ENCODE measurements at regions not wholly inside any gene's neighbourhood (a gene's known extent, or its start where the extent isn't known, plus 50 kb on each side); places are given as distances from the start of the nearest gene placed in this dataset.
"Not testable (repeated sequence)": the region's sequence is repeated elsewhere in the genome, so short reads cannot be mapped to it uniquely, and the experiment has no call there.

DNA sequence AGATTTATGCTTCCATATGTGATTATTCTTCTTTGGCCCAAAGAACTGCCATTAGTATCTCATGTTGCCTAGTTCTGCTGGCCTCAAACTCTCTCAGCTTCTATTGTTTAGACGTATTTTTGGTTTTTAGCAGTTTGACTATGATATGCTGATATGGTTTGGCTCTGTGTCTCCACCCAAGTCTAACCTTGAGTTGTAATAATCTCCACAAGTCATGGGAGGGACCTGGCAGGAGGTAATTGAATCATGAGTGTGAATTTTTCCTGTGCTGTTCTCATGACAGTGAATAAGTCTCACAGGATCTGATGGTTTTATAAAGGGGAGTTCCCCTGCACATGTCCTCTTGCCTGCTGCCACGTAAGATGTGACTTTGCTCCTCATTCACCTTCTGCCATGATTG is 96.7 kb upstream of the ARG1 start:
- no peak for DNase-seq (ENCODE audit: low read depth, low spot score)
- H3K9ac ChIP-seq (ENCODE audit: insufficient read length) = no peak overlapping the region
- H3K4me3 ChIP-seq = no peak overlapping the region
- H3K27ac ChIP-seq = no peak overlapping the region
- H3K9me3 ChIP-seq (ENCODE audit: low read depth, low read length) = no peaks in the 10 kb centered on the region
- TF ChIP-seq POLR2AphosphoS5 (IDR thresholded peaks at IDR 0.05; ENCODE audit: borderline replicate concordance, low read depth, low read length) = no peak
- no peak for TF ChIP-seq EZH2 (IDR thresholded peaks at IDR 0.05)
- no peak for TF ChIP-seq FOXP2 (optimal IDR thresholded peaks at IDR 0.05; ENCODE audit: control extremely low read depth, extremely low read length, insufficient read depth)
- no peaks in the 10 kb centered on the region for H3K36me3 ChIP-seq (ENCODE audit: insufficient read depth, low read length)

DNA sequence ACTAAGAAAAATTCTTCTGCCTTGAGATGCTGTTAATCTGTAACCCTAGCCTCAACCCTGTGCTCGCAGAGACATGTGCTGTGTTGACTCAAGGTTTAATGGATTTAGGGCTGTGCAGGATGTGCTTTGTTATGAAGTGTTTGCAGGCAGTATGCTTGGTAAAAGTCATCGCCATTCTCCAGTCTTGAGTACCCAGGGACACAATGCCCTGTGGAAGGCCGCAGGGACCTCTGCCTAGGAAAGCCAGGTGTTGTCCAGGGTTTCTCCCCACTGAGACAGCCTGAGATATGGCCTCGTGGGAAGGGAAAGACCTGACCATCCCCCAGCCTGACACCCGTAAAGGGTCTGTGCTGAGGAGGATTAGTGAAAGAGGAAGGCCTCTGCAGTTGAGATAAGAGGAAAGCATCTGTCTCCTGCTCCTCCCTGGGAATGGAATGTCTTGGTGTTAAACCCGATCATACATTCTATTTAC is 94.2 kb upstream of the ARG1 start:
- DNase-seq (ENCODE audit: low read depth, low spot score); H3K36me3 ChIP-seq (ENCODE audit: insufficient read depth, low read length); H3K27ac ChIP-seq; H3K9ac ChIP-seq (ENCODE audit: insufficient read length); H3K4me3 ChIP-seq; H3K9me3 ChIP-seq (ENCODE audit: low read depth, low read length): not testable (repeated sequence)

GRCh38 chr6:131486608-131487007 is 86.4 kb upstream of the ARG1 start:
- Histone ChIP-seq H3K9ac (ENCODE audit: insufficient read length) (no peak overlapping the region), H3K36me3 (ENCODE audit: insufficient read depth, low read length) (no peaks in the 10 kb centered on the region), H3K27ac (no peak overlapping the region), H3K9me3 (ENCODE audit: low read depth, low read length) (no peaks in the 10 kb centered on the region), H3K4me3 (no peak overlapping the region)
- TF ChIP-seq FOXP2 (optimal IDR thresholded peaks at IDR 0.05; ENCODE audit: control extremely low read depth, extremely low read length, insufficient read depth) (no peak), POLR2AphosphoS5 (IDR thresholded peaks at IDR 0.05; ENCODE audit: borderline replicate concordance, low read depth, low read length) (no peak), EZH2 (IDR thresholded peaks at IDR 0.05) (no peak)
- no peak for DNase-seq (ENCODE audit: low read depth, low spot score)

DNA sequence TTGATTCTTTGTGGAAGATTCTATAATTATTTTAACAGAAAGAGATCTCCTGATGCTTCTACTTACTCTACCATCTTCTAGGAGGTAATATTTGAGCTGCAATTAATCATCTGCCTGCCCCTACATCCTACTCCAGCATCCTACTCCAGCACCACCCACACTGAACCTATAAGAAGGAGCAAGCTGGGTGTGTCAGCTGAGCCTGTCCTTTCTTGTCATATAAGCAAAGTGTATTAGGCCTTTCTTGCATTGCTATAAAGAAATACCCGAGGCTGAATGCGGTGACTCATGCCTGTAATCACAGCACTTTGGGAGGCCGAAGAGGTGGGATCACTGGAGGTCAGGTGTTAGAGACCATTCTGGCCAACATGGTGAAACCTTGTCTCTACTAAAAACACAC is 84.2 kb upstream of the ARG1 start:
- DNase-seq (ENCODE audit: low read depth, low spot score) = no peak
- Histone ChIP-seq H3K4me3 (no peak overlapping the region), H3K9ac (ENCODE audit: insufficient read length) (no peak overlapping the region), H3K36me3 (ENCODE audit: insufficient read depth, low read length) (no peaks in the 10 kb centered on the region), H3K9me3 (ENCODE audit: low read depth, low read length) (no peaks in the 10 kb centered on the region), H3K27ac (no peak overlapping the region)
- TF ChIP-seq POLR2AphosphoS5 (IDR thresholded peaks at IDR 0.05; ENCODE audit: borderline replicate concordance, low read depth, low read length) = no peak
- TF ChIP-seq FOXP2 (optimal IDR thresholded peaks at IDR 0.05; ENCODE audit: control extremely low read depth, extremely low read length, insufficient read depth) = no peak
- TF ChIP-seq EZH2 (IDR thresholded peaks at IDR 0.05) = no peak

- Histone ChIP-seq H3K9ac (ENCODE audit: insufficient read length) (no peak overlapping the region), H3K4me3 (no peak overlapping the region), H3K9me3 (ENCODE audit: low read depth, low read length) (no peaks in the 10 kb centered on the region), H3K36me3 (ENCODE audit: insufficient read depth, low read length) (no peaks in the 10 kb centered on the region), H3K27ac (no peak overlapping the region)
- TF ChIP-seq EZH2 (IDR thresholded peaks at IDR 0.05) = no peak
- TF ChIP-seq POLR2AphosphoS5 (IDR thresholded peaks at IDR 0.05; ENCODE audit: borderline replicate concordance, low read depth, low read length) = no peak
- TF ChIP-seq FOXP2 (optimal IDR thresholded peaks at IDR 0.05; ENCODE audit: control extremely low read depth, extremely low read length, insufficient read depth) = no peak
- no peak for DNase-seq (ENCODE audit: low read depth, low spot score)
These were observed 82.6 kb upstream of the ARG1 start for GRCh38 chr6:131490441-131490840.

DNA sequence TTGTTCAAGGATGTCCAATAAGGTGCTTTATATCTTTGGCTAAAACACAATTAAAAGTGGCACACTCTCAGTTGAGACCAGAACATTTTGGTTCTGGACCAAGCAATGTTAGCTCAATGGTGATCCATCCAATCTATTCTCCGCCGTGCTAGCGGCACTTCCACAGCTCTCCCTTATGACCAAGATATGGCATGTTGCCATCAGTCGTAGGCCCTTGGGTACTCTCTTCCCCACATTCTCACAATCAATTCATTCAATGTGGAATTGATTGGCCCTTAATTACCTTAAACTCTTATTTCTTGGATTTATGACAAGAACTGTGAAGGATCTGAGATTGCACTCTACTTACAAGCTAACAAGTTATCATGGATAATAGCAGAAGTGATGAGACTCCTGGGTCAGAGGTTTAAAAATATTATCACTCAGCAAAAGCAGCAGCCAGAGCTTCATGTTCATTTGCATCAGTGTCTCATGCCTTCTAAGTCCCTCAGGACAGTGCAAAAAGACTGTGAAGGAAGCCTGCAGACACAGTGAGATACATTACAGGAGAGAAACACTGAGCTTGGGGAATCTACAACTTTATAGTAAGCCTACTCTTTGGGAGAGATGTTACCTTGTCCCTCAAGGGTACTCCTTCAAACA is 80.0 kb upstream of the ARG1 start:
- Histone ChIP-seq H3K9ac (ENCODE audit: insufficient read length) (no peak overlapping the region), H3K9me3 (ENCODE audit: low read depth, low read length) (no peaks in the 10 kb centered on the region), H3K4me3 (no peak overlapping the region), H3K36me3 (ENCODE audit: insufficient read depth, low read length) (no peaks in the 10 kb centered on the region), H3K27ac (no peak overlapping the region)
- TF ChIP-seq FOXP2 (optimal IDR thresholded peaks at IDR 0.05; ENCODE audit: control extremely low read depth, extremely low read length, insufficient read depth) = no peak
- TF ChIP-seq EZH2 (IDR thresholded peaks at IDR 0.05) = no peak
- TF ChIP-seq POLR2AphosphoS5 (IDR thresholded peaks at IDR 0.05; ENCODE audit: borderline replicate concordance, low read depth, low read length) = no peak
- no peak for DNase-seq (ENCODE audit: low read depth, low spot score)

DNA sequence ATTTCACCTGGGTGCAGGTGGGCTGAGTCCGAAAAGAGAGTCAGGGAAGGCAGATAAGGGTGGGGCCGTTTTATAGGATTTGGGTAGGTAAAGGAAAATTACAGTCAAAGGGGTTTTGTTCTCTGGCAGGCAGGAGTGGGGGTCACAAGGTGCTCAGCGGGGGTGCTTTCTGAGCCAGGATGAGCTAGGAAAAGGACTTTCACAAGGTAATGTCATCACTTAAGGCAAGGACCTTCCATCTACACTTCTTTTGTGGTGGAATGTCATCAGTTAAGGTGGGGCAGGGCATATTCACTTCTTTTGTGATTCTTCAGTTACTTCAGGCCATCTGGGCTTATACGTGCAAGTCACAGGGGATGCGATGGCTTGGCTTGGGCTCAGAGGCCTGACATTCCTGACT is 68.6 kb upstream of the ARG1 start:
- DNase-seq (ENCODE audit: low read depth, low spot score); H3K9ac ChIP-seq (ENCODE audit: insufficient read length); H3K36me3 ChIP-seq (ENCODE audit: insufficient read depth, low read length); H3K9me3 ChIP-seq (ENCODE audit: low read depth, low read length); H3K4me3 ChIP-seq; H3K27ac ChIP-seq: not testable (repeated sequence)

DNA sequence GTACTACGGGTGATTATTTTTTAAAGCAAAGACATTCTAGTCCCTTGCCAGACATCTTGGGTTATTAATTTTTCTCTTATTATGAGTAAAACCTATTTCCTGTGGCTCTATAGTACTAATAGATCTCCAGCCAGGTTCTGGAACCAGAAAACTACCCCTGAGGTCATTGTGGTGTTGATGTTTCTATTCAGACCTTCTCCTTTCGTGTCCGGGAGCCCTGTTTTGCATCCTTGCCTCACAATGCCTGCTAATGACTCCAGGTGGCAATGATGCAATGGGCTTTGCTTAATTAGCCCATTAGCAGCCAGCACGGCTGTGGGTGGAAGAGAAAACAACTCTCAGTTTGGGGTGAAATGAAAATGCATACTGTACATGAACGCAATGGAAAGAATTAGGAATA is 62.9 kb upstream of the ARG1 start:
- peak overlapping the region; percentile 61; the same call in 1 of the 2 replicates for H3K27ac ChIP-seq
- TF ChIP-seq POLR2AphosphoS5 (IDR thresholded peaks at IDR 0.05; ENCODE audit: borderline replicate concordance, low read depth, low read length) (no peak), EZH2 (IDR thresholded peaks at IDR 0.05) (no peak), FOXP2 (optimal IDR thresholded peaks at IDR 0.05; ENCODE audit: control extremely low read depth, extremely low read length, insufficient read depth) (no peak)
- no peak overlapping the region for H3K4me3 ChIP-seq

DNA sequence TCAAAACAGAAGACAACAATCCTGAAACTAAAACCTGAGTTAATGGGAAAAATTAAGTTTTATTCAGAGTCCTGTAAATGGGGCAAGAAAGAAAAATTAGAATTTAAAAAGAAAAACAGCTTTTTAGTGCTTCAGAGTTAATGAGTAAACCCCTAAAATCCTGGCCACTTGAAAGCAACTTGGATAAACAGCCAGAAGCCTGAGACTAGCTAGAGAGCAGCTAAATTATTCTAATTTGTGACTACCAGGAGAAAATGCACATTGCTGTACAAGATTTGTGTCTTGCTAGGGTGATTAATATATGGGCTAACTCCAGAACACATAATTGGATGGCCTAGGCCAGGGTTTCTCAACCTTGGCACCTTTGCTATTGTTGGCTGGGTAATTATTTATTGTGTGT is 62.4 kb upstream of the ARG1 start:
- Histone ChIP-seq H3K9me3 (ENCODE audit: low read depth, low read length) (no peaks in the 10 kb centered on the region), H3K27ac (peak overlapping the region; percentile 61; the same call in 1 of the 2 replicates), H3K4me3 (no peak overlapping the region), H3K36me3 (ENCODE audit: insufficient read depth, low read length) (no peaks in the 10 kb centered on the region), H3K9ac (ENCODE audit: insufficient read length) (no peak overlapping the region)
- no peak for DNase-seq (ENCODE audit: low read depth, low spot score)
- TF ChIP-seq EZH2 (IDR thresholded peaks at IDR 0.05) = no peak
- no peak for TF ChIP-seq POLR2AphosphoS5 (IDR thresholded peaks at IDR 0.05; ENCODE audit: borderline replicate concordance, low read depth, low read length)
- TF ChIP-seq FOXP2 (optimal IDR thresholded peaks at IDR 0.05; ENCODE audit: control extremely low read depth, extremely low read length, insufficient read depth) = no peak

More for the DNA sequence above, 62.9 kb upstream of the ARG1 start:
- Histone ChIP-seq H3K9ac (ENCODE audit: insufficient read length) (no peak overlapping the region), H3K9me3 (ENCODE audit: low read depth, low read length) (no peaks in the 10 kb centered on the region), H3K36me3 (ENCODE audit: insufficient read depth, low read length) (no peaks in the 10 kb centered on the region)
- DNase-seq (ENCODE audit: low read depth, low spot score) = no peak
